ENCODE measurements at regions not wholly inside any gene's neighbourhood (a gene's known extent, or its start where the extent isn't known, plus 50 kb on each side); places are given as distances from the start of the nearest gene placed in this dataset.

- H3K27ac Mint-ChIP-seq = no peak overlapping the region
- peaks cover 67% of the 10 kb centered on the region for H3K4me1 Mint-ChIP-seq
- no peaks in the 10 kb centered on the region for H3K36me3 Mint-ChIP-seq
- no peaks in the 10 kb centered on the region for H3K27me3 Mint-ChIP-seq (ENCODE audit: low read depth)
- H3K9me3 Mint-ChIP-seq = no peaks in the 10 kb centered on the region
- TF ChIP-seq, protein P1, sequence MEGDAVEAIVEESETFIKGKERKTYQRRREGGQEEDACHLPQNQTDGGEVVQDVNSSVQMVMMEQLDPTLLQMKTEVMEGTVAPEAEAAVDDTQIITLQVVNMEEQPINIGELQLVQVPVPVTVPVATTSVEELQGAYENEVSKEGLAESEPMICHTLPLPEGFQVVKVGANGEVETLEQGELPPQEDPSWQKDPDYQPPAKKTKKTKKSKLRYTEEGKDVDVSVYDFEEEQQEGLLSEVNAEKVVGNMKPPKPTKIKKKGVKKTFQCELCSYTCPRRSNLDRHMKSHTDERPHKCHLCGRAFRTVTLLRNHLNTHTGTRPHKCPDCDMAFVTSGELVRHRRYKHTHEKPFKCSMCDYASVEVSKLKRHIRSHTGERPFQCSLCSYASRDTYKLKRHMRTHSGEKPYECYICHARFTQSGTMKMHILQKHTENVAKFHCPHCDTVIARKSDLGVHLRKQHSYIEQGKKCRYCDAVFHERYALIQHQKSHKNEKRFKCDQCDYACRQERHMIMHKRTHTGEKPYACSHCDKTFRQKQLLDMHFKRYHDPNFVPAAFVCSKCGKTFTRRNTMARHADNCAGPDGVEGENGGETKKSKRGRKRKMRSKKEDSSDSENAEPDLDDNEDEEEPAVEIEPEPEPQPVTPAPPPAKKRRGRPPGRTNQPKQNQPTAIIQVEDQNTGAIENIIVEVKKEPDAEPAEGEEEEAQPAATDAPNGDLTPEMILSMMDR (IDR thresholded peaks at IDR 0.05; ENCODE audit: unreplicated experiment) = no peak
- H3K4me3 Mint-ChIP-seq = no peak overlapping the region
- DNase-seq (ENCODE audit: low spot score in 2 of 2, unreplicated experiment in 2 of 2) = no peak
Measured at GRCh38 chr12:46451276-46452021, 78.9 kb upstream of the SLC38A2 start.

GRCh38 chr12:46450279-46450748 lies 77.7 kb upstream of the SLC38A2 start:
- peak; percentile 22 to 42 for DNase-seq (ENCODE audit: low spot score in 2 of 2, unreplicated experiment in 2 of 2)
- Mint-ChIP-seq H3K27me3 (ENCODE audit: low read depth) (no peaks in the 10 kb centered on the region), H3K4me3 (no peak overlapping the region), H3K27ac (peak overlapping the region; percentile 35), H3K4me1 (peaks cover 62% of the 10 kb centered on the region), H3K9me3 (no peaks in the 10 kb centered on the region), H3K36me3 (no peaks in the 10 kb centered on the region)
- TF ChIP-seq, protein P1 (IDR thresholded peaks at IDR 0.05; ENCODE audit: unreplicated experiment) = no peak

DNA sequence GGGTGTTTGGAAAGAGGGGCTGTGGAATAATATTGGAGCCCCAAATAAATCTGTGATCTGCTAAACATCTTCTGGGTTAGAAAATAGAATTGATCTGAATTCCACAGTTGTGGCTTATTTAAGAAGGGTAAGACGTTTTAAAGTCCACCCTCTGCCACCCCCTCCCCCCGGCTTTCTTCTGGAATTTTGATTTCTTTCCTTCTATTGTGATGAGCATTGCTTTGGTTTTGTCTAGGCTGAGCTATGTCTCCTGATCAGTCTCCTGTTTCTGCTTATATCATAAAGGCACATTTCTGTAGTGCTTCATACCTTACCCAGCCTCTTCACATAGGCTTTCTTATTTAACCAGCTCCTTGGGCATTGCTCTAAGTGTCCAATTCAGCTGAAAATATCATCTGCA lies 77.3 kb upstream of the SLC38A2 start:
- Mint-ChIP-seq H3K27ac (no peak overlapping the region), H3K36me3 (no peaks in the 10 kb centered on the region), H3K9me3 (no peaks in the 10 kb centered on the region), H3K27me3 (ENCODE audit: low read depth) (no peaks in the 10 kb centered on the region), H3K4me1 (peaks cover 63% of the 10 kb centered on the region), H3K4me3 (no peak overlapping the region)
- DNase-seq (ENCODE audit: low spot score in 2 of 2, unreplicated experiment in 2 of 2) = no peak
- TF ChIP-seq, protein P1 (IDR thresholded peaks at IDR 0.05; ENCODE audit: unreplicated experiment) = no peak

- H3K4me1 Mint-ChIP-seq = peaks cover 68% of the 10 kb centered on the region
- H3K9me3 Mint-ChIP-seq = no peaks in the 10 kb centered on the region
- DNase-seq (ENCODE audit: low spot score in 2 of 2, unreplicated experiment in 2 of 2) = no peak
- no peak overlapping the region for H3K4me3 Mint-ChIP-seq
- no peaks in the 10 kb centered on the region for H3K27me3 Mint-ChIP-seq (ENCODE audit: low read depth)
- no peak overlapping the region for H3K27ac Mint-ChIP-seq
- TF ChIP-seq, protein P1 (IDR thresholded peaks at IDR 0.05; ENCODE audit: unreplicated experiment) = no peak
- H3K36me3 Mint-ChIP-seq = no peaks in the 10 kb centered on the region
Measured at GRCh38 chr12:46449316-46449715, 76.7 kb upstream of the SLC38A2 start.

- TF ChIP-seq, protein P1 (IDR thresholded peaks at IDR 0.05; ENCODE audit: unreplicated experiment) = no peak
- H3K4me1 Mint-ChIP-seq = peaks cover 68% of the 10 kb centered on the region
- H3K4me3 Mint-ChIP-seq = no peak overlapping the region
- no peak overlapping the region for H3K27ac Mint-ChIP-seq
- no peaks in the 10 kb centered on the region for H3K36me3 Mint-ChIP-seq
- no peaks in the 10 kb centered on the region for H3K27me3 Mint-ChIP-seq (ENCODE audit: low read depth)
- DNase-seq (ENCODE audit: low spot score in 2 of 2, unreplicated experiment in 2 of 2) = no peak
- no peaks in the 10 kb centered on the region for H3K9me3 Mint-ChIP-seq
Measured at GRCh38 chr12:46446645-46447044, 74.1 kb upstream of the SLC38A2 start.
